H1 (cell line): ENCODE measurements at regions not wholly inside any gene's neighbourhood (a gene's known extent, or its start where the extent isn't known, plus 50 kb on each side); places are given as distances from the start of the nearest gene placed in this dataset.

Experiments used
- CEBPB ChIP-seq: IDR thresholded peaks from 2 replicates; pipeline ENCODE4 v1.6.1; 2012; ENCODE audit warnings: low read depth, low read length
- CTBP2 ChIP-seq: IDR thresholded peaks from 2 replicates; pipeline ENCODE4 v1.7.0; 2011; ENCODE audit warnings: borderline replicate concordance, mild to moderate bottlenecking, moderate library complexity, mixed read lengths, low read length; ENCODE audit not compliant: insufficient read depth, insufficient read length
- HDAC2 ChIP-seq, 2 experiments: fragments of 300-600 bp in 1 of 2; sonication (generic) in 1 of 2; IDR thresholded peaks; 2 replicates each; pipeline ENCODE4 v1.6.1; 2011 to 2012; ENCODE audit warnings: low read depth in 2 of 2, low read length in 2 of 2, mild to moderate bottlenecking in 2 of 2, moderate library complexity in 2 of 2, borderline replicate concordance in 1 of 2, inconsistent platforms in 1 of 2
- RAD21 ChIP-seq, 2 experiments: IDR thresholded peaks in 1 of 2; conservative IDR thresholded peaks in 1 of 2; 2 replicates each; pipeline ENCODE4 v1.6.1; 2011; ENCODE audit warnings: low read depth in 2 of 2, low read length in 2 of 2, improper control_type of control experiment in 1 of 2, inconsistent platforms in 1 of 2, mild to moderate bottlenecking in 1 of 2, moderate library complexity in 1 of 2
- SP2 ChIP-seq: IDR thresholded peaks from 2 replicates; pipeline ENCODE4 v1.6.1; 2012; ENCODE audit warnings: mild to moderate bottlenecking, low read length, inconsistent platforms
- YY1 ChIP-seq: IDR thresholded peaks from 2 replicates; pipeline ENCODE4 v1.6.1; 2011; ENCODE audit warnings: low read depth, mild to moderate bottlenecking, low read length
- TF ChIP-seq, protein P1 (sequence below): fragments of 300-600 bp; sonication (generic); IDR thresholded peaks from 2 replicates; pipeline ENCODE4 v1.7.1; 2012; ENCODE audit warnings: low read length, moderate library complexity, mild to moderate bottlenecking, inconsistent platforms; ENCODE audit not compliant: insufficient replicate concordance

DNA sequence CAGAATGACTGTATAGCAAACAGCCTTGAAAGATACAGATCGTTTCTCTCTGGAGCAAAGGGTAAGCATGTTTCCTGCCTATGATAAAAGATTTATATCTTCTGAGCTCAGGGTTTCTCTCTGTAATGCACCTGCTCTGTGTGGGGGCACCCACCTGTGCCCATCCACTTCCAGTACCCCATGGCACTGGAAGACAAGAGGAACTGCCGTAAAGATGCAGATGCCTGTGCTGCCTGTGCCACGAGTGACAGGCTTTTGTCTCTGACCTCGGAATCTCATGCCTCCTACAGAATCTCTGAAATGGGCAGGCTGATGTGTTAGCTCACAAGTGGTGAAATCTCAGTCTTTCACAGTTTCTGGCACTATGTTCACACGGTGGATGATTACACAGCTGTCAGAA lies 50.3 kb upstream of the ATP11A start (continued):
- TF ChIP-seq CEBPB (no peak), RAD21 (IDR thresholded peaks at IDR 0.05 in 1 of 2, conservative IDR thresholded peaks at IDR 0.05 in 1 of 2; ENCODE audit: low read depth in 2 of 2, low read length in 2 of 2) (no peak), HDAC2 (IDR thresholded peaks at IDR 0.05; ENCODE audit: borderline replicate concordance in 1 of 2, low read depth in 2 of 2, low read length in 2 of 2) (no peak), SP2 (no peak), YY1 (no peak), CTBP2 (no peak)
- TF ChIP-seq, protein P1, sequence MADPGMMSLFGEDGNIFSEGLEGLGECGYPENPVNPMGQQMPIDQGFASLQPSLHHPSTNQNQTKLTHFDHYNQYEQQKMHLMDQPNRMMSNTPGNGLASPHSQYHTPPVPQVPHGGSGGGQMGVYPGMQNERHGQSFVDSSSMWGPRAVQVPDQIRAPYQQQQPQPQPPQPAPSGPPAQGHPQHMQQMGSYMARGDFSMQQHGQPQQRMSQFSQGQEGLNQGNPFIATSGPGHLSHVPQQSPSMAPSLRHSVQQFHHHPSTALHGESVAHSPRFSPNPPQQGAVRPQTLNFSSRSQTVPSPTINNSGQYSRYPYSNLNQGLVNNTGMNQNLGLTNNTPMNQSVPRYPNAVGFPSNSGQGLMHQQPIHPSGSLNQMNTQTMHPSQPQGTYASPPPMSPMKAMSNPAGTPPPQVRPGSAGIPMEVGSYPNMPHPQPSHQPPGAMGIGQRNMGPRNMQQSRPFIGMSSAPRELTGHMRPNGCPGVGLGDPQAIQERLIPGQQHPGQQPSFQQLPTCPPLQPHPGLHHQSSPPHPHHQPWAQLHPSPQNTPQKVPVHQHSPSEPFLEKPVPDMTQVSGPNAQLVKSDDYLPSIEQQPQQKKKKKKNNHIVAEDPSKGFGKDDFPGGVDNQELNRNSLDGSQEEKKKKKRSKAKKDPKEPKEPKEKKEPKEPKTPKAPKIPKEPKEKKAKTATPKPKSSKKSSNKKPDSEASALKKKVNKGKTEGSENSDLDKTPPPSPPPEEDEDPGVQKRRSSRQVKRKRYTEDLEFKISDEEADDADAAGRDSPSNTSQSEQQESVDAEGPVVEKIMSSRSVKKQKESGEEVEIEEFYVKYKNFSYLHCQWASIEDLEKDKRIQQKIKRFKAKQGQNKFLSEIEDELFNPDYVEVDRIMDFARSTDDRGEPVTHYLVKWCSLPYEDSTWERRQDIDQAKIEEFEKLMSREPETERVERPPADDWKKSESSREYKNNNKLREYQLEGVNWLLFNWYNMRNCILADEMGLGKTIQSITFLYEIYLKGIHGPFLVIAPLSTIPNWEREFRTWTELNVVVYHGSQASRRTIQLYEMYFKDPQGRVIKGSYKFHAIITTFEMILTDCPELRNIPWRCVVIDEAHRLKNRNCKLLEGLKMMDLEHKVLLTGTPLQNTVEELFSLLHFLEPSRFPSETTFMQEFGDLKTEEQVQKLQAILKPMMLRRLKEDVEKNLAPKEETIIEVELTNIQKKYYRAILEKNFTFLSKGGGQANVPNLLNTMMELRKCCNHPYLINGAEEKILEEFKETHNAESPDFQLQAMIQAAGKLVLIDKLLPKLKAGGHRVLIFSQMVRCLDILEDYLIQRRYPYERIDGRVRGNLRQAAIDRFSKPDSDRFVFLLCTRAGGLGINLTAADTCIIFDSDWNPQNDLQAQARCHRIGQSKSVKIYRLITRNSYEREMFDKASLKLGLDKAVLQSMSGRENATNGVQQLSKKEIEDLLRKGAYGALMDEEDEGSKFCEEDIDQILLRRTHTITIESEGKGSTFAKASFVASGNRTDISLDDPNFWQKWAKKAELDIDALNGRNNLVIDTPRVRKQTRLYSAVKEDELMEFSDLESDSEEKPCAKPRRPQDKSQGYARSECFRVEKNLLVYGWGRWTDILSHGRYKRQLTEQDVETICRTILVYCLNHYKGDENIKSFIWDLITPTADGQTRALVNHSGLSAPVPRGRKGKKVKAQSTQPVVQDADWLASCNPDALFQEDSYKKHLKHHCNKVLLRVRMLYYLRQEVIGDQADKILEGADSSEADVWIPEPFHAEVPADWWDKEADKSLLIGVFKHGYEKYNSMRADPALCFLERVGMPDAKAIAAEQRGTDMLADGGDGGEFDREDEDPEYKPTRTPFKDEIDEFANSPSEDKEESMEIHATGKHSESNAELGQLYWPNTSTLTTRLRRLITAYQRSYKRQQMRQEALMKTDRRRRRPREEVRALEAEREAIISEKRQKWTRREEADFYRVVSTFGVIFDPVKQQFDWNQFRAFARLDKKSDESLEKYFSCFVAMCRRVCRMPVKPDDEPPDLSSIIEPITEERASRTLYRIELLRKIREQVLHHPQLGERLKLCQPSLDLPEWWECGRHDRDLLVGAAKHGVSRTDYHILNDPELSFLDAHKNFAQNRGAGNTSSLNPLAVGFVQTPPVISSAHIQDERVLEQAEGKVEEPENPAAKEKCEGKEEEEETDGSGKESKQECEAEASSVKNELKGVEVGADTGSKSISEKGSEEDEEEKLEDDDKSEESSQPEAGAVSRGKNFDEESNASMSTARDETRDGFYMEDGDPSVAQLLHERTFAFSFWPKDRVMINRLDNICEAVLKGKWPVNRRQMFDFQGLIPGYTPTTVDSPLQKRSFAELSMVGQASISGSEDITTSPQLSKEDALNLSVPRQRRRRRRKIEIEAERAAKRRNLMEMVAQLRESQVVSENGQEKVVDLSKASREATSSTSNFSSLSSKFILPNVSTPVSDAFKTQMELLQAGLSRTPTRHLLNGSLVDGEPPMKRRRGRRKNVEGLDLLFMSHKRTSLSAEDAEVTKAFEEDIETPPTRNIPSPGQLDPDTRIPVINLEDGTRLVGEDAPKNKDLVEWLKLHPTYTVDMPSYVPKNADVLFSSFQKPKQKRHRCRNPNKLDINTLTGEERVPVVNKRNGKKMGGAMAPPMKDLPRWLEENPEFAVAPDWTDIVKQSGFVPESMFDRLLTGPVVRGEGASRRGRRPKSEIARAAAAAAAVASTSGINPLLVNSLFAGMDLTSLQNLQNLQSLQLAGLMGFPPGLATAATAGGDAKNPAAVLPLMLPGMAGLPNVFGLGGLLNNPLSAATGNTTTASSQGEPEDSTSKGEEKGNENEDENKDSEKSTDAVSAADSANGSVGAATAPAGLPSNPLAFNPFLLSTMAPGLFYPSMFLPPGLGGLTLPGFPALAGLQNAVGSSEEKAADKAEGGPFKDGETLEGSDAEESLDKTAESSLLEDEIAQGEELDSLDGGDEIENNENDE: no peak
